ENCODE measurements at regions not wholly inside any gene's neighbourhood (a gene's known extent, or its start where the extent isn't known, plus 50 kb on each side); places are given as distances from the start of the nearest gene placed in this dataset.
"Not testable (repeated sequence)": the region's sequence is repeated elsewhere in the genome, so short reads cannot be mapped to it uniquely, and the experiment has no call there.

DNA sequence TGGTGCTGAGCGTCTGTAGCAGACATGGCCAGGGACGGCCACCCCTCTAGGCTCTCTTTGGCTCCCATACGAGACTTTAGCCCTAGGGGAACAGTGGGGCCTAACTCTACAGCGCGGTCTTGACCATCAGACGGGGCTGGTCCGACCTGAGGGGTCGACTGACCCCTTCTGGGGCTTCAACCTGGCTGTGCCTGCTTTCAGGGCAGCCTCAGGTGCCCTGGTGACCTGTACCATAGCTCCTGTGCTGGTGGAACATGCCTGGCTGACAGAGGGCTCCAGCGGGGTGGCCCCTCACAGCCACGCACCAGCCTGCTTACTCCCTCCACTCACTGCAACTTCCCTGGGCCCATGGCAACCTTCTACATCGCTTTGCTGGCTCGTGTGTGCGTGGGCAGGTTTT, 423.4 kb upstream of the SEMA6A start:
- no peak for DNase-seq

DNA sequence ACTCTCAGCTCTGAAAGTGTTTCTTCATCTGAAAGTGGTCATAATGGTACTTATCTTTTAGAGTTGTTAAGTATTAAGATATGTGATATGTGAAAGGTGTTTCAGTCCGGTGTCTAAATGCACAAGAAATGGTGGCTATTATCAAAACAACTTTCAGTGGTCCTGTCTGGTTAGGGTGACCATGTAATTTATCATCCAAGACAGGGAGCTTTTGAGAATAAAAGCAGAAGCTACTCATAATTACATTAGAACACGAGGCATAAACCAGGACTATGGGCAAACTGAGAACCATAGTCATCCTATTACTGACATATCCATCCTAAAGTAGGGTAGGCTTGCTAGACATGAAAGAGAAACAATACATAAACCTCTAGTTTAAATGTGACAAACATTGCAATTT, 418.1 kb upstream of the SEMA6A start:
- DNase-seq = no peak

DNA sequence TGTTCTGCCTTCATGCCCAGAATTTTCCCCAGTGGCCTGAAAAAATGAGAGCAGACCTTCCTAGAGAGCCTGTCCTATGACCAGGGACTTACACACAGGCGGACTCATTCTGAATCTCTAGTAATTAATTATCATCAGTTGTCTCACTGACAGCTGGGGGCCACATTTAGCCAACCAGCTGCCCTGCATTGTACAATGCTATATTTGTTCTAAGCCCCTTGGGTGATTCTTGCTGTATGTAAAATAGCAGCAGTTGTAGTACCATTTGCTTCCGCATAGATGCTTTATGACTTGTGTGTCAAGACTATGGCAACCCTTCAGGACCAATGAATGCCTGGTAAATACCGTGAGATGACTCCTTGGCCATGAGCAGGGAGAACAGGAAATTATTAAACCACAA, 415.4 kb upstream of the SEMA6A start:
- no peak for DNase-seq

DNA sequence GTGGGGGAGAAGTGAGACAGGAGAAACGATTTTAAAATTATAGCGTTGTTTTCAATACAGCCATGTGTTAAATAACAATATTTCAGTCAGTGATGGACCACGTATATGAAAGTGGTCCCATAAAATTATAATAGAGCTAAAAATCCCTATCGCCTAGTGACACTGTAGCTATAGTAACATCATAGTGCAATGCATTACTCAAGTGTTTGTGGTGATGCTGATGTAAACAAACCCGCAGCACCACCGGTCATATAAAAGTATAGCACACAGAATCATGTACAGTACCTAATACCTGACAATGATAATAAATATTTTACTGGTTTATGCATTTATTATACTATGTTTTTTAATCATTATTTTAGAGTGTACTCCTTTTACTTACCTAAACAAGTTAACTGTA, 407.4 kb upstream of the SEMA6A start:
- DNase-seq = no peak

DNA sequence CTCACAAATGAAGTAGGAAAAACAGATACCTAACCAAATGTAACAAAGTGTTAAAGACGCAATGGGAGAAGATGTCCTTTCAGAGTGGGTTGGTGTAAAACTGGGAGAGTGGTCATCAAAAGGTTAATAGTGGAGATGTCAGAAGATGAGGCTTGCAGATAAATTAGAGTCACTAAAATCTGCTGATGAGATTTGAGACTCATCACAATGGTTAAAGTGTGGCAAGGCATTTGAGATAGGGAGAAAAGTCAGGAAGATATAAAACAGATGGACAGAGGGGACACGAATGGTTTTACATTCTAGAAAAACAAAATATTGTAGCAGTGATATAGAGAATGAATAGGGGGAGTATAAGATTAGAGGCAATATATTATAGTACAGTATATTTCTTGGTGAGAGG, 406.0 kb upstream of the SEMA6A start:
- no peak for DNase-seq

DNA sequence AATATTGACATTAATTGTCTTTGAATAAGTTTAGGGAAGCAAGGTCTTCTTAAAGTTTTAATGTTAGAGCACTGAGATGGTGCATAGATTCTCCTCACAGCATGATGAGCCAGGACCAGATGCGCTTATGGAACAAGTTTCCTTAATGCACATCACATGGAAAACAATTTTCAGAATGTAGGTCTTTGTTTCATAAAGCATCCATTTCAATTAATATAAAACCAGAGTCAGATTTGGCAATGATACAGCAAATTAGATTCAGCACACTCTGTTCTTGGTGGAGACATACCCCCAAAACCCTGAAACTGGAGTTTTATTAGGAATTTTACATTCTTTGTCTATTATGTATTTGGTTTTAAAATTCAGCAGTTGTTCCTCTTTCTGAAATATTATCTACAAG, 402.1 kb upstream of the SEMA6A start:
- DNase-seq = no peak

DNA sequence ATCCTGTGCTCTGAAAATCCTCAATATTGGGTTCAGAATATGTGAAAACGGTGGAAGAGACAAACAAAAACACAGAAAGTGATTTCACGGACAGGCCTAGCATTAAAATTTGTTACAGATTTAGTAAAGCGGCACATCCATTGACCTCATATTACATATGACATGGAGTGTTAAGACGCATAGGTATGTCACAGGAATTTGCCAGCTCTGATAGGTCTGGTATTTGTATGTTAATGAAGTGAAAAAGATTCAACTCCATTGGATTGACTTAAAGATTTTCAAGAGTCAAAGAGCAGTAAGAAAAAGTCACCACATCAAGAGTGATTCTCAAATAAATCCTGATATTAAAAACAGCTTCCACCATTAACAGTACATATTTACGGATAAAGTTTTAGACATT, 396.5 kb upstream of the SEMA6A start:
- no peak for DNase-seq

DNA sequence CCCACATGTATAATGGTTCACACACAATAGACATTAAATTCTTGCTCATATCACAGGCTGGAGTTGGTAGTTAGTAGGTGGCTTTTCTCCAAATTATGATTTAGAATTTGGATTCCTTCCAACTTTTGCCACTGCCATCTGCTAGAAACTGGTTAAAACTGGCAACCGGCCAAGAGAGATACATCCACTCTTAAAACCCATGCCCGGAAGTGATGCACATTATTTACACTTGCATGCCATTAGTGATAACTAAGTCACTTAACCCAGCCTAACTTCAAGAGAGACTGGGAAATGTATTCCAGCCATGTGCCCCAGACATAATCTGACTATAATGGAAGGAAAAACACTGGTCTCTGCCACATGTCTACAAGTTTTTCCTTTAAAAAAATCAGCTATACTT, 395.7 kb upstream of the SEMA6A start:
- no peak for DNase-seq

DNA sequence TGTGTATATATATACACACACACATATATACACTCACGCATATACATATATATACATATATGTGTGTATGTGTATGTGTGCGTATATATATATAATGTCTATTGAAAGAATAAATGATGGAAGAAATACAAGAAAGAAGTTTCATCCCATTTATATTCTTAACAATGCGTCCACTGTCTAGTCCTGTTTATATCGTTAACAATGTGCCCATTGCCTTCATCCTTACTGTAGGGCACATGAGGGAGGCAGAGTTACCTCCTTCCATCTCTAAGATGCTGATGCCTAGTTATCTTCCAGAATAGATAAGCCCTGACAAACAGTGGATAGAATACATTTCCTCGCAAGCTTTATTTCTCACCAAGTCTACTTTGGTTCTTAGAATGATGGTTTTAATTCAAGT, 389.8 kb upstream of the SEMA6A start:
- no peak for DNase-seq

DNA sequence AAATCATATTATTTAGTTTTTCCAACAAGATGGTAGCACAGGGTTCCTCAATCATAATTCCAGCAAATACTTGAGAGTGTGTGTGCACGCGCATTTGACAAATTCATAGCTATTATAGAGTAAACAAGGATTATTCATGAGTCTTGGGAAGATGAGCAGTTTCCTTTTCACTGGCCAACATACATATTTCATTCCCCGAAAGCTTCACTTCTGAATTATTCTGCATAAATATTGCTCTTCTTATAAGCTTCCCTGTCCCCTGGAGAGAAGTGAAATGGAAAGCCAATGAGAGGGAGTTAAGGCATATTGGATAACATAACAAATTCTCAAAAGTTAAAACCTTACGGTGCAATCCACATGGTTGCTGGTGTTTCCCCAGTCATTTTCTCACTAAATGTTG, 386.4 kb upstream of the SEMA6A start:
- no peak for DNase-seq

DNA sequence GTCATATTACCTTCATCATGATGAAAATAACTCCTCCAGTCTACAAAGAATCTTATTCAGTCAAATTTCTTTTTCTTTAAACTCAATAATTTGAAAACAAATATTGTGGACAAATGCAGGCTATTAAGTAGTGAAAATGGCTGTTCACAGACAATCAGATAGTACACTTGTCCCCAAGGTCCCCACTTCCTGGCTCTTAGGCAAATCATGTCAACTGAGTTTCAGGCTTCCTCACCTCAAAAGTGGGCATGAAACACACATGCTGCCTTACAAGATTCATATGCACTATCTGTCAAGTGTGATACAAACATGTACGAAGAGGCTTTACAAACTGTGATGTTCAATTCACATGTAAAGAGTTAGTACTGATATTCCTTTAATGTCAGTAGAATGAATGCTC, 385.2 kb upstream of the SEMA6A start:
- no peak for DNase-seq

DNA sequence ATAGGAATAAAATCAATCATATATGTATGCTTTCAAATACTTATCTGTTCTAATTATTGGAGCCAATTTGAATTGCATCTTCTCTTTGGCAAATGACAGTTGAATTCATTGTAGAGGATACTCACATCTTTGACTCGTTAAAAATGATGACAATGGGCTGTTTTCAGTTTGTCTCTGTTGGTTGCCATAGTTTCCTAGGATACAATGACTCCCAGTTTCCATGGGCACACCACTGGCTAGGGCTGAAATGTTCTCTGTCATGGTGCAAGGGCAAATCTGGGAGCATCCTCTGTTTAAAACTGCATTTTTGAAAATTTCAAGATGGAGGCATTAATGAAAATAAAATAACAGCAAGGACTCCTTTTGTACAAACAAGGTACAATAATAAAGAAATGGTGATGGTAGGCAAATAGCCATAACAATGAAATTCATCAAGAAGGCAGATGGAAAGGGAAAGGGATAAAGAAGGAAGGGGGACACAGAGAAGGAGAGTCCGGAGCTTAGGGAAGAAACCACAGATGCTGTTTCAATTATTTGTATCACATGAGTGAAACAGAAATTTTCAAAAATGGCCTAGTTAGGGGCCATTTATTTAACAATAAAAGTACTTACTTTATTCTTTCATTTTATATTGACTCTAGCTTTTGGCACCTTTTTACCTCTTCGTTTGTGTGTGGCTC, 378.8 kb upstream of the SEMA6A start:
- no peak for DNase-seq

DNA sequence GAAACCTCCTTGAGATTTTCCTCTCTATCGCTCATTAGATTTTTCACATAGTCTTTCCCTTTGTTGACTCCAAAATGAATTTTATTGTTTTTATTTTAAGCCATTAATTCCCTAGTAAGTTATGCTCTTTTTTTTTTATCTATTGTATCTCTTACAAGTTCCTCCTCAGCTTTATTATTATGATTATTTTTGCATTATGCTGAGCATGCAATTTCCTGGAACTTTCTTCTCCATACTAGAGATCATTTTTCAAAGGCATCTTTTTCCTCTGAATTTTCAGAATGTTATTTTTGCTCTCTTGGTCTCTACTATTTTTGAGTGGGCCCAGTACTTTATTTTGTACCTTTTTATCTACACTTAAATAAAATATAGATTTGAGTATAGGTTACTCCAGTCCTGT, 376.6 kb upstream of the SEMA6A start:
- DNase-seq = no peak

DNA sequence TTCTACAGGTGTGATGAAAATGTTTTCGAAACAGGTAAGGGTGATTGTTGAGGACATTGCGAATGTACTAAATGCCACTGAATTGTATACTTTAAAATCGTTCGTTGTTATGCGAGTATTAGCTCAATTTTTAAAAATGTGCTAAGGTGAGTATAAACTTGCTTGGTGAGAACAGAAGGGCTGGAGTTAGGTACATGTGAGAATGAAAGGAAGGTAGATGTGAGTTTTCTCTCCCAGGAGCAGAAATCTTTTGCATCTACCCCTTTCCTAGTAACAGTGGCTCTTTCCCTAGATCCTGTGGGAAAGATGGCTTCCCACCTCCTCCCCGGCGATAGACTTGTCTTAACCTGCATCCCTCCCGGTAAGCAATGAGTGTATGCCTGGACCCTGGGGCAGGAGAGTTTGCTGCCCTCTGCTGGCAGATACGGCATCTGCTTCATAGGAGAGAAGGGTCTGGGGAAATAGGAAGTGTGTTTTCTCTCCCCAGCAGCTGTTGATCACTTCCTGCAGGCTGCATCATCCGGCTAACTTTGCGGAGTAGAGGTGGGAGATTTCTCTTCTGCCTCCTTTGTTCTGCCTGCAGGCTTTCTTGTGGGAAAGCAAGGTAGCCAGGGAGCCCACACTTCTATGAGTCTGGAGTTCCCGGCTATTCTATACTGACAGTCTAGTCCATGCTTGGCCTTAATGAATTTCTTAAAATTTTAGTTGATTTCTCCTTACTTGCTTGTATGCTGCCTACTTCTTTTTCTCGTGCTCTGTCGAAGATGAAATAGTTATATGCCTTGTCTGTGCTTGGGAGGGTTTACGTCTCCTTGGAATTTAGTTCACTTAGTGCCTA, 373.3 kb upstream of the SEMA6A start:
- DNase-seq = peak; percentile 18 to 44

DNA sequence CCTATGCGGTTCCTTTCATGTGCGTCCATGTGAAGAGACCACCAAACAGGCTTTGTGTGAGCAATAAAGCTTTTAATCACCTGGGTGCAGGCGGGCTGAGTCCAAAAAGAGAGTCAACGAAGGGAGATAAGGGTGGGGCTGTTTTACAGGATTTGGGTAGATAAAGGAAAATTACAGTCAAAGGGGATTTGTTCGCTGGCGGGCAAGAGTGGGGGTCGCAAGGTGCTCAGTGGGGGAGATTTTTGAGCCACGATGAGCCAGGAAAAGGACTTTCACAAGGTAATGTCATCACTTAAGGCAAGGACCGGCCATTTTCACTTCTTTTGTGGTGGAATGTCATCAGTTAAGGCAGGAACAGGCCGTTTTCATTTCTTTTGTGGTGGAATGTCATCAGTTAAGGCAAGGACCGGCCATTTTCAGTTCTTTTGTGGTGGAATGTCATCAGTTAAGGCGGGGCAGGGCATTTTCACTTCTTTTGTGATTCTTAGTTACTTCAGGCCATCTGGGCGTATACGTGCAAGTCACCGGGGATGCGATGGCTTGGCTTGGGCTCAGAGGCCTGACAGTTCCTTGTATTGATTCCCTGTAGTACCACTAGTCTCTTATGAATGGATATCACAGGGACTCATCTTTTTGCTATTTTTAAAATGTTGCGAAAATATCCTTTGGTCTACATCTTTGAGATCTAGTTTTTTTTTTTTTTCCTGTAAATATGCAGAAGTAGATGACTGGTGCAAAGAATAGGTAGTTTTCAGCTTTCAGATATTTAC, 371.2 kb upstream of the SEMA6A start:
- DNase-seq = not testable (repeated sequence)

DNA sequence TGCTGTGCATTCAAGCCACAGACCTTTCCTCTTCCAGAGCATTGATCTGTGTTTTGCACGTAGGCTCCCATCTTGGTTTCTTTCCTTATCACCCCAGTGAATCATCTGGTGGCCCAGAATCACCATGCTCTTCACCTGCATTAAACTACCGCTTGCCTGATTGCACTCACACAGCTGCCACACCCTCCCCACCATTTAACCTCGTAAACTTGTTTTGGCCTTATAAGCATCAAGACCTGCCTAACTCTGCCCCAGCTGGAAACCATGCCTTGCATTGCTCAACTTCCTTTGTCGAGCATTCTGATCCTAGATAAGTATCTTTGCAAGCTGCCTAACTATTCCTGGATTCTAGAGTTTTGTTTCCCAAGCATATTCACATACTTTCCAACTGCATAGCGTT, 369.6 kb upstream of the SEMA6A start:
- DNase-seq = no peak

DNA sequence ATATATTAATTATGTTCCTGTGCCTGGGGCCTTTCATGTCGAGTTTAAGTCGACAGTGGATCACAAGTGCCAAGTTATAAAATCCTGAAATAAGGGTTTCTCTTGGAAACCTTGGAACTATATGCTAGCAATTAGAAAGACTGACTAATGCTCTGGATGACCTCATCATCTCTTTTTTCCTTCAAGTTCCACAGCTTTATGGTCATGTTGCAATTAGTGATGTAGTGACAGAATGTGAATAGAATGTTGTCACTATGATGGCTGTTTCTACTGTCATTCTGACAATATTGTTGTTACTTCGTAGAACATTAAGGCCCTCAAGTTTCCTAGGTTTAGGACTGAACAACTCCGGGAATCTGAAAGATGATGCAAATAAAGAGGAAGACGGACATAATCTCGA, 368.0 kb upstream of the SEMA6A start:
- DNase-seq = no peak

DNA sequence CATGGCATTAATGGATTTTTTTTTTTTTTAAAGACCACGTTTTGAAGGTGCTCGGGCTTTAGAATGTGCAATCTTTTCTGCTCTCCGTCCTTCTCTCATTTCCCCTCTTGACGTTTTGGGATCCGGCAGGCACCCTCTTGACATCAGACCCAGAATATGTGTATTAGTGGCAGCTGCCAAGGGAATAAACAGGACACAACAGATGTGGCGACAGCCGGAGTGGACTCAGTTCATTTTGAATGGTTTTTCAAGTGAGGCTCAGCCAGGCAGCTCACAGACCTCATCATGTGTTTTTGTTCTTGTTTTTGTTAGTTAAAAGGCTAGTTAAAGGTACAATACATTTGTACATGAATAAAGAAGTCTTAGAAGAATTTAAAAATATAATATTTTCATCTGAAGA, 365.0 kb upstream of the SEMA6A start:
- DNase-seq = no peak

DNA sequence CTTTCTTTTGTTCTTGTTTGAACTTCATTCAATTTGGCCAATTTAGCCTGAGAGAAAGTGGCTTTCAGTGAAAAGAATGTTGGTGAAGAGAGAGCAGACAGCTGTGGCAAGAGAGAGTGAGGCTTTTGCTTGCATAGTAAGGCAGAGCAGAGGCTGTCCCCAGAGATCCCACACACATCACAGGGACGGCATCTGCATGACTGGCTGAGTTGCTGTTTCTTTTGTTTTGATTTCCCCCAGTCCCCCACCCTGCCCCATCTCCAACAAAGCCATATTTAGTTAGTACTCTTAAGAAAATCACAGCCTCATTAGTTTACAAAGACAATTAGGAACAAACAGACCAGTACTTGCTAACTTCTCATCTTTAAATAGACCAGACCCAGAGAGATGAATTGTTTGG, 363.9 kb upstream of the SEMA6A start:
- no peak for DNase-seq

DNA sequence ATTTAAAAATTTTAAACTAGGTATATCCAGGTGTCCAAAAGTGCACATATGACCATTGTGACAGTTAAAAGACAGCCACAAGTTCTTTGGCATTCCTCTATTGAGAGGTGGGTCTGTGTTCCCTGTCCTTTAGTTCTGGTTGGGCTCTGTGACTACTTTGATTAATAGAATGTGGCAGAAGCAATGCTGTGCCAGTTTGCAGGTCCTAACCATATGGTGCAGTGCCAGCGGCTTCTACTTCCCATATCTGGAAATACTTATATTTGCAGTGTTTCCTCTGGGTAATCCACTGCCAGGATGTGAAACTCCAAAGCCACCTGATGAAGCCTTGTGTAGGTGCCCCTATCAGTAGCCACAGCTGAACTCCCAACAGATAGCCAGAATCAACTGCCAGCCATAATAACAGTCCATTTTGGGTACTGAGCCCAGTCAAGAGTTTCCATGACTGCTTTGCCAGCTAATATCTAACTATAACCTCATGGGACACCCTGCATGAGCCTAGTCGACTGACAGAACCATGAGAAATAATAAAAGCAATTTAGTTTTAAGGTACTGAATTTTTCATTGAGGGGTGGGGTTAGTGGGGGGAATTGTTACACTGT, 361.0 kb upstream of the SEMA6A start:
- DNase-seq = no peak

DNA sequence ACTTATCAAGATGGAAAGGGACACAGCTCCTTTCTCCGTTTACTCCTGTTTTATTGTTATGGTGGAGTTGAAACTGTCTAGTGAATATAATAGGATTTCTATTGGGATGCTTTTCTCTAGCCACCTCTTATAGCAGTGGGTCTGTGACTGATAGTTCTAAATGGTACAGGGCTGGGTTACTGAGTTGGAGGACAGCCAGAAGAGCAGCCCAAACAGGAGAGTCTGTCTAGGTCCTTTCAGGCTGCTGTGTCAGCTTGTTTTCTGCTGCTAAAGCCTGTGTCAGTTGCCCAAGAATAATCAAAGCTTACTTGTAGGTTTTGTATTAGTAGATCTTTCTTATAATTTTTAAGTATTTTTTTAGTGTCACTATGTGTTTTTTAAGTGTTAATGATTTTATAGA, 356.0 kb upstream of the SEMA6A start:
- no peak for DNase-seq

DNA sequence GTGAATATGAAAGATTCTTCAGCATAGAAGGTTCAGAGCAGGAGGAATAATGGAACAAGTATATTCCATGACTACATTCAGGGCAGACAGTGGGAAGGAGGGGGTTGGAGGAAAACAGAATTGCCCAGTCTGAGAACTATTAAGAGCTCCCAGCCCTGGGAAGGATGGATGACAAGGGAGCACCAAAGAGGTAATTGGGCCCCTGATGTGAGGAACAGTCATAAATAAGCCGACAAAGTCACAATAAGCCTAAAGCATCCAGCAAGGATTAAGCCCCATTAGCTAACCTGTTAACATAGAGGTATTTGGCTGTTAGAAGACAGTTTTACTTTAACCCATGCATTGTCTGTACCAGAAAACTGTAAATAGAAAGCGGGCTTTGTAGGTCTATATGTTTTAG, 348.7 kb upstream of the SEMA6A start:
- no peak for DNase-seq

DNA sequence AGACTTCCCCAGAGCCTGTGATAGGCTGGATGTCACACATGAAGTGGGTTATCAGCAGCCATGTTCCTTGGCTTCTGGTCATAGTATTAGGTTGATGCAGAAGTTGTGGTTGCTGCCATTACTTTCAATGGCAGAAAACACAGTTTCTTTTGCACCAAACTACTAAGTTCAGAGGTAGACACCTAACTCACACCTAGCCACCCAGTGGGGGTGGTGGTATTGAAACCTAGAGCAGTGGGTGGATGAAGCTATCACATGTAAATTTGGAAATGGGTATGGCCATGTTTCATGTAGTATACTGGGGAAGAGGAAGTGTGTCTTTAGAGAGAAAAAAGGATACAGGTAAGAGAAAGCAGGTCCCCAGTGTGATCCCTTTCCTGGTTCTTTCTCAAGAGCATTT, 347.9 kb upstream of the SEMA6A start:
- no peak for DNase-seq

Data from CD4-positive, alpha-beta T cell treated with Interleukin-1 beta for 1 hour (primary cell).